Hippocampal formation (tissue), 2 donors: ENCODE measurements at regions not wholly inside any gene's neighbourhood (a gene's known extent, or its start where the extent isn't known, plus 50 kb on each side); places are given as distances from the start of the nearest gene placed in this dataset.
"Not testable (repeated sequence)": the region's sequence is repeated elsewhere in the genome, so short reads cannot be mapped to it uniquely, and the experiment has no call there.

Source experiments
- DNase-seq, 2 donors: peaks; one replicate each; lab custom pipeline; 2025; lab: John Stamatoyannopoulos, UW

- no peak for DNase-seq
Observed at GRCh38 chr13:67932991-67933390, 702.9 kb upstream of the PCDH9 start.

- no peak for DNase-seq
Observed at GRCh38 chr13:67917291-67917987, 687.3 kb upstream of the PCDH9 start.

- no peak for DNase-seq
Observed at GRCh38 chr13:67916650-67917049, 686.5 kb upstream of the PCDH9 start.

- DNase-seq = no peak
Observed at GRCh38 chr13:67914535-67914934, 684.4 kb upstream of the PCDH9 start.

- not testable (repeated sequence) for DNase-seq
Observed at GRCh38 chr13:67902960-67903359, 672.8 kb upstream of the PCDH9 start.

GRCh38 chr13:67880916-67881315 lies 650.8 kb upstream of the PCDH9 start:
- DNase-seq = no peak

- DNase-seq = no peak
Observed at GRCh38 chr13:67878376-67878775, 648.2 kb upstream of the PCDH9 start.

- DNase-seq = no peak
Observed at GRCh38 chr13:67877031-67877430, 646.9 kb upstream of the PCDH9 start.

GRCh38 chr13:67867206-67867605 lies 637.1 kb upstream of the PCDH9 start:
- no peak for DNase-seq

GRCh38 chr13:67860315-67860714 lies 630.2 kb upstream of the PCDH9 start:
- no peak for DNase-seq

- DNase-seq = no peak
Observed at GRCh38 chr13:67859904-67860303, 629.8 kb upstream of the PCDH9 start.

GRCh38 chr13:67857581-67858310 lies 627.6 kb upstream of the PCDH9 start:
- DNase-seq = no peak

- no peak for DNase-seq
Observed at GRCh38 chr13:67856955-67857354, 626.8 kb upstream of the PCDH9 start.

GRCh38 chr13:67855741-67856238 lies 625.7 kb upstream of the PCDH9 start:
- DNase-seq = no peak

- DNase-seq = no peak
Observed at GRCh38 chr13:67854990-67855389, 624.9 kb upstream of the PCDH9 start.

GRCh38 chr13:67844574-67844973 lies 614.4 kb upstream of the PCDH9 start:
- no peak for DNase-seq

GRCh38 chr13:67841071-67841470 lies 610.9 kb upstream of the PCDH9 start:
- no peak for DNase-seq

- no peak for DNase-seq
Observed at GRCh38 chr13:67833564-67833963, 603.4 kb upstream of the PCDH9 start.

- DNase-seq = no peak
Observed at GRCh38 chr13:67829641-67830040, 599.5 kb upstream of the PCDH9 start.

- DNase-seq = no peak
Observed at GRCh38 chr13:67827992-67828391, 597.9 kb upstream of the PCDH9 start.

GRCh38 chr13:67821606-67822005 lies 591.5 kb upstream of the PCDH9 start:
- DNase-seq = no peak

- no peak for DNase-seq
Observed at GRCh38 chr13:67806796-67807195, 576.7 kb upstream of the PCDH9 start.

- DNase-seq = no peak
Observed at GRCh38 chr13:67803118-67803517, 573.0 kb upstream of the PCDH9 start.
